Neural progenitor cell (in vitro differentiated cells): ENCODE measurements at regions not wholly inside any gene's neighbourhood (a gene's known extent, or its start where the extent isn't known, plus 50 kb on each side); places are given as distances from the start of the nearest gene placed in this dataset.

ENCODE experiments used
- DNase-seq: peaks from one replicate; pipeline ENCODE4 v3.0.0-alpha.2; 2016; ENCODE audit warnings: low spot score
- H2AFZ ChIP-seq: fragments of 200-600 bp; sonication (generic); replicated peaks from 2 replicates; pipeline ENCODE4 v1.6.1; 2016; ENCODE audit warnings: antibody characterized with exemption
- H3F3A ChIP-seq: fragments of 200-600 bp; sonication (generic); 2 replicates; pipeline ENCODE4 v1.6.1; 2016; ENCODE audit warnings: antibody characterized with exemption, low read depth
- H3K27ac ChIP-seq: fragments of 200-600 bp; sonication (generic); 2 replicates; pipeline ENCODE4 v1.5.1; 2016; ENCODE audit warnings: mild to moderate bottlenecking
- H3K27me3 ChIP-seq: fragments of 200-600 bp; sonication (generic); 2 replicates; pipeline ENCODE4 v1.6.1; 2016; ENCODE audit warnings: mild to moderate bottlenecking, moderate library complexity
- H3K36me3 ChIP-seq: fragments of 200-600 bp; sonication (generic); 2 replicates; pipeline ENCODE4 v1.5.1; 2016
- H3K4me1 ChIP-seq: fragments of 200-600 bp; sonication (generic); 2 replicates; pipeline ENCODE4 v1.6.1; 2016; ENCODE audit warnings: mixed run types
- H3K4me2 ChIP-seq: fragments of 200-600 bp; sonication (generic); 2 replicates; pipeline ENCODE4 v1.6.1; 2016
- H3K4me3 ChIP-seq: fragments of 200-600 bp; sonication (generic); 2 replicates; pipeline ENCODE4 v1.5.1; 2016
- H3K79me2 ChIP-seq: fragments of 200-600 bp; sonication (generic); 2 replicates; pipeline ENCODE4 v1.6.1; 2016; ENCODE audit warnings: low read depth
- H3K9ac ChIP-seq: fragments of 200-600 bp; sonication (generic); 2 replicates; pipeline ENCODE4 v1.6.1; 2016
- H3K9me3 ChIP-seq: fragments of 200-600 bp; sonication (generic); 2 replicates; pipeline ENCODE4 v1.5.1; 2016; ENCODE audit warnings: low read depth
- H4K20me1 ChIP-seq: fragments of 200-600 bp; sonication (generic); 2 replicates; pipeline ENCODE4 v1.6.1; 2016; ENCODE audit warnings: low read depth
- H3K27ac Mint-ChIP-seq: 3 replicates; pipeline ENCODE4 v1.8.0; 2021; ENCODE audit warnings: mixed read lengths
- H3K27me3 Mint-ChIP-seq: 2 replicates; pipeline ENCODE4 v1.8.0; 2022; ENCODE audit warnings: low read depth, mild to moderate bottlenecking, inconsistent platforms, moderate library complexity, mixed read lengths; ENCODE audit not compliant: insufficient read depth
- H3K36me3 Mint-ChIP-seq: 3 replicates; pipeline ENCODE4 v1.8.0; 2021; ENCODE audit warnings: mixed read lengths
- H3K4me1 Mint-ChIP-seq: 3 replicates; pipeline ENCODE4 v1.8.0; 2021; ENCODE audit warnings: mixed read lengths
- H3K4me3 Mint-ChIP-seq: 3 replicates; pipeline ENCODE4 v1.8.0; 2021; ENCODE audit warnings: mild to moderate bottlenecking, moderate library complexity, mixed read lengths
- H3K9me3 Mint-ChIP-seq: 3 replicates; pipeline ENCODE4 v1.8.0; 2020; ENCODE audit warnings: mixed read lengths
- EZH2 ChIP-seq: fragments of 200-600 bp; sonication (generic); IDR thresholded peaks from 2 replicates; pipeline ENCODE4 v1.6.1; 2017; ENCODE audit warnings: antibody characterized with exemption, mild to moderate bottlenecking, moderate library complexity
- EZH2phosphoT487 ChIP-seq: fragments of 200-600 bp; sonication (generic); IDR thresholded peaks from 2 replicates; pipeline ENCODE4 v1.6.1; 2017; ENCODE audit warnings: antibody characterized with exemption
- TF ChIP-seq, protein P1 (sequence below): fragments of 200-600 bp; sonication (generic); IDR thresholded peaks from 2 replicates; pipeline ENCODE4 v1.5.1; 2017; ENCODE audit warnings: antibody characterized with exemption, mild to moderate bottlenecking

DNA sequence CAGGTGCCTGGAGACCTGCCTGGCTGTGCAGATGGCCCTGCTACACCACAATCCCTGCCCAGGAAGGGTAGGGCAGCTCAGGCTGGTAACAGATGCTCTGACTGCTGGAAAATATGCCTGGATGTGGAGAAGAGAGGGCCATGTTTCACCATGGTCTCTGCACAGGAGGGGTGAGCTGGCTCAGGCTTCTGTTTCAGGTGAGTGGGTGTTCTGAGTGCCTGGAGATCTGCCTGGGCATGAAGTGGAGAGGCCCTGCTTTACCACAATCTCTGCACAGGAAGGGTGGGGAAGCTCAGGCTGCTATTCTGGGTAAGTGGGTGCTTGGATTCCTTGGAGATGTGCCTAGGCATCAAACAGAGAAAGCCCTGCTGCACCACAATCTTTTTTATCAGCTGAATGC lies 350.1 kb downstream of the KIF20B start:
- Histone ChIP-seq H3F3A (no peaks in the 10 kb centered on the region), H3K9ac (no peak overlapping the region), H3K27ac (no peak overlapping the region), H4K20me1 (no peaks in the 10 kb centered on the region), H3K36me3 (no peaks in the 10 kb centered on the region), H2AFZ (no peak overlapping the region), H3K79me2 (no peaks in the 10 kb centered on the region), H3K27me3 (no peaks in the 10 kb centered on the region), H3K4me1 (no peaks in the 10 kb centered on the region), H3K9me3 (no peaks in the 10 kb centered on the region), H3K4me2 (no peak overlapping the region), H3K4me3 (no peak overlapping the region)
- no peak for TF ChIP-seq EZH2
- no peak for TF ChIP-seq EZH2phosphoT487
- TF ChIP-seq, protein P1, sequence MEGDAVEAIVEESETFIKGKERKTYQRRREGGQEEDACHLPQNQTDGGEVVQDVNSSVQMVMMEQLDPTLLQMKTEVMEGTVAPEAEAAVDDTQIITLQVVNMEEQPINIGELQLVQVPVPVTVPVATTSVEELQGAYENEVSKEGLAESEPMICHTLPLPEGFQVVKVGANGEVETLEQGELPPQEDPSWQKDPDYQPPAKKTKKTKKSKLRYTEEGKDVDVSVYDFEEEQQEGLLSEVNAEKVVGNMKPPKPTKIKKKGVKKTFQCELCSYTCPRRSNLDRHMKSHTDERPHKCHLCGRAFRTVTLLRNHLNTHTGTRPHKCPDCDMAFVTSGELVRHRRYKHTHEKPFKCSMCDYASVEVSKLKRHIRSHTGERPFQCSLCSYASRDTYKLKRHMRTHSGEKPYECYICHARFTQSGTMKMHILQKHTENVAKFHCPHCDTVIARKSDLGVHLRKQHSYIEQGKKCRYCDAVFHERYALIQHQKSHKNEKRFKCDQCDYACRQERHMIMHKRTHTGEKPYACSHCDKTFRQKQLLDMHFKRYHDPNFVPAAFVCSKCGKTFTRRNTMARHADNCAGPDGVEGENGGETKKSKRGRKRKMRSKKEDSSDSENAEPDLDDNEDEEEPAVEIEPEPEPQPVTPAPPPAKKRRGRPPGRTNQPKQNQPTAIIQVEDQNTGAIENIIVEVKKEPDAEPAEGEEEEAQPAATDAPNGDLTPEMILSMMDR = no peak
- no peak overlapping the region for H3K4me3 Mint-ChIP-seq
- DNase-seq = no peak
- no peaks in the 10 kb centered on the region for H3K4me1 Mint-ChIP-seq
- H3K27me3 Mint-ChIP-seq = peaks cover 2% of the 10 kb centered on the region
- peaks cover 12% of the 10 kb centered on the region for H3K9me3 Mint-ChIP-seq
- H3K36me3 Mint-ChIP-seq = no peaks in the 10 kb centered on the region
- no peak overlapping the region for H3K27ac Mint-ChIP-seq

- Histone ChIP-seq H3K9ac (no peak overlapping the region), H3K36me3 (no peaks in the 10 kb centered on the region), H3F3A (no peaks in the 10 kb centered on the region), H3K79me2 (no peaks in the 10 kb centered on the region), H2AFZ (no peak overlapping the region), H3K4me1 (no peaks in the 10 kb centered on the region), H3K9me3 (no peaks in the 10 kb centered on the region), H3K27me3 (no peaks in the 10 kb centered on the region), H4K20me1 (no peaks in the 10 kb centered on the region), H3K4me2 (no peak overlapping the region), H3K4me3 (no peak overlapping the region), H3K27ac (no peak overlapping the region)
- Mint-ChIP-seq H3K4me1 (peaks cover 4% of the 10 kb centered on the region), H3K36me3 (no peaks in the 10 kb centered on the region), H3K4me3 (no peak overlapping the region), H3K27ac (no peak overlapping the region), H3K27me3 (peaks cover 2% of the 10 kb centered on the region), H3K9me3 (no peaks in the 10 kb centered on the region)
- DNase-seq = no peak
- TF ChIP-seq, protein P1 = no peak
- TF ChIP-seq EZH2 (no peak), EZH2phosphoT487 (no peak)
Observed at GRCh38 chr10:90062786-90063185, 361.4 kb downstream of the KIF20B start.

DNA sequence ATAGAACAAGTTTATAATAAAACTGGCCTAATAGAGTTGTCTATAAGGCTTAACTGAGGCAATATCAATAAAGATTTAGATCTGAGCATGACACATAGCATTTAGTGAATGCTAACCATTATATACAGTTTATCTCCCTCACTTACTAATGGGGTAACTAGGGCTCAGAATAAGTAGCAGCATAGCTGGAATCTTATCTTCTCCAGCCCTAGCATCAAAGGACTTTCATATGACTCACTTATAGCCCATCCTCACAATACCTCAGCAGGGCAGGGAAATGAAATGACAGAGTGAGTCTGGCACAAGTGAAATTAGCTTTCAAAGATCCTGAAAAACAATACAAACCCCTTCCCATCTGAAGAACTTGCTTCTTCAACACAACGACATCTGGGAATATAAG lies 362.9 kb downstream of the KIF20B start:
- Histone ChIP-seq H3K27ac (no peak overlapping the region), H3F3A (no peaks in the 10 kb centered on the region), H3K79me2 (no peaks in the 10 kb centered on the region), H3K9me3 (no peaks in the 10 kb centered on the region), H3K9ac (no peak overlapping the region), H3K27me3 (no peaks in the 10 kb centered on the region), H3K36me3 (no peaks in the 10 kb centered on the region), H2AFZ (no peak overlapping the region), H3K4me2 (no peak overlapping the region), H4K20me1 (no peaks in the 10 kb centered on the region), H3K4me3 (no peak overlapping the region), H3K4me1 (no peaks in the 10 kb centered on the region)
- no peaks in the 10 kb centered on the region for H3K36me3 Mint-ChIP-seq
- H3K27ac Mint-ChIP-seq = no peak overlapping the region
- TF ChIP-seq, protein P1 = no peak
- no peak for TF ChIP-seq EZH2
- TF ChIP-seq EZH2phosphoT487 = no peak
- H3K27me3 Mint-ChIP-seq = peaks cover 2% of the 10 kb centered on the region
- no peak for DNase-seq
- no peaks in the 10 kb centered on the region for H3K9me3 Mint-ChIP-seq
- H3K4me3 Mint-ChIP-seq = no peak overlapping the region
- peaks cover 4% of the 10 kb centered on the region for H3K4me1 Mint-ChIP-seq
